Stromal cell of bone marrow (primary cell): ENCODE measurements at regions not wholly inside any gene's neighbourhood (a gene's known extent, or its start where the extent isn't known, plus 50 kb on each side); places are given as distances from the start of the nearest gene placed in this dataset.
A peak's percentile ranks its signal among the peaks of the same experiment; 100 is the strongest.

Experiments used
- DNase-seq: peaks from one replicate; pipeline ENCODE4 v3.0.0-alpha.2; 2012; ENCODE audit warnings: low read depth

- DNase-seq = peak; percentile 32
Measured at GRCh38 chr4:188841523-188841922, 702.3 kb downstream of the TRIML1 start.

DNA sequence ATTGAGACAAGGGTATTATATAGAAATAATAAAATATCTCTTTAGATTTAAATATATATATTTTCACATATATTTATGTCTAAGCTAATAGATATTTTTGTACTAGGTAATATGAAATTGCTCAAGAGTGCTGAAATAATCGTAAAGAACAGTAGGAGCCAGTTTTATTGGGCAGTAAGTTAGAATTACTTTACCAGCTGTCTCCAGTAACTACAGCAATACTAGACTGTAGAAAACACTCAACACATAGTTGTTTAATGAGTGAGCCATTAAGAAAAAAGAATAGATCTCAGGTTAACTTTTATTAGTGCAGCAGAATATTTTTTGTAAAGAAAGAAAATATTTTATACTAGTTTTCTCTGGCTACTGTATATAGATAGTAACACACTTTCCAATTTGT is 715.2 kb downstream of the TRIML1 start:
- DNase-seq = no peak

GRCh38 chr4:188858696-188859095 is 719.5 kb downstream of the TRIML1 start:
- no peak for DNase-seq

GRCh38 chr4:188864741-188865140 is 725.5 kb downstream of the TRIML1 start:
- DNase-seq = no peak

- no peak for DNase-seq
Measured at GRCh38 chr4:188867796-188868195, 728.6 kb downstream of the TRIML1 start.

- DNase-seq = peak; percentile 62
Measured at GRCh38 chr4:188869581-188869980, 730.3 kb downstream of the TRIML1 start.

DNA sequence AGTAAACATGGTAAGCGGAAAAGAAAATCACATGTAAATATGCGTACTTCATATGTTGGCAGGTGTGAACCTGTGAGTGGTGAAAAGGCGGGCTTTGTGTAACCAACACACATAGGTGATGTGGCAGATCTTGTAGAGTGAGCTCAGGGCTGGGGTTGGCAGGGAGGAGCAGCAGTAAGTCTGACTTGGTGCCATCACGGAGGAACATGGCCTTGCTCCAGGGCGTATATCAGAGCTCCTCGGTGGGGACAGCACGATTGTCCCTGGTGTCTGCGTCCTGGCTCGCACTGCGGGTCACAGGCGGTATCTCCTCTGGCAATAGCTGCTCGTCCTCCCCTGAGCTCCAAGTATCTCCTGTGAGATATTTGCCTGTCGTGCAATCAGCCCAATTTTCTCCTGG is 733.6 kb downstream of the TRIML1 start:
- no peak for DNase-seq

DNA sequence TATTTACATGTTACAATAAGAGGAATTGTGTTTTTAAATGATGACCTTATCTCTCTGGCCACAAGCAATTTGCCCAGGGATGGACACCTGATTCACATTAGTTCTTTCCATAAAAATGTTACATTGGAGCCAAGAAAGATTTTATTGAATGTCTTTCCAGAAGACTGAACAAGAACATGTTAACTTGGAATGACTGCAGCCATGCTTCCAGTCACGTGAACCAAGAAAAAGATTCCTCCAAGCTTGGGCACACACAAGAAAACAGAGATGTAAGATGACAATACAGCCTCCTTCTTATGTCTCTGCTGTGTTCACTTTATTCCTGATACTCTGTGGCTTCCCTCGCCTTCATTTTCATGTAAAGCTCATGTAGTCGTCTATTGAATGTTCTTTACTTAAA is 737.6 kb downstream of the TRIML1 start:
- DNase-seq = no peak

DNA sequence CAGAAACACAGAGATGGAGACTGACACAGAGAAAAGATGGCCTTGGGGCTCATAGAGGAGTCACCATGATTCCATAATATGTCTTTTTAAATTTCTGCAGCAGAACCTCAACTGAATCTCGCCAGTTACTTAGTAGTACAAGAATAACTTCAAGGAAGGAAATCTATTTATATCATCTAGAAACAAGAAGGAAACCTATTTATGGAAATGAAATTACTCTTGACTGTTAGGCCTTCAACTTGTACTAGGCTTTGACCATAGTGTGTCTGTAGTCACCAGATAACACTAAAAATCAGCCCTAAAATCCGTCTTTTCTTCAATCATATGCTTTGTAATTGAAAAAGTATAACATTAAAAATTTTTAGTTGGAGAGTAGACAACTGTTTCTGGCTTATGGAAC is 740.4 kb downstream of the TRIML1 start:
- DNase-seq = no peak

- DNase-seq = no peak
Measured at GRCh38 chr4:188887905-188888304, 748.7 kb downstream of the TRIML1 start.

DNA sequence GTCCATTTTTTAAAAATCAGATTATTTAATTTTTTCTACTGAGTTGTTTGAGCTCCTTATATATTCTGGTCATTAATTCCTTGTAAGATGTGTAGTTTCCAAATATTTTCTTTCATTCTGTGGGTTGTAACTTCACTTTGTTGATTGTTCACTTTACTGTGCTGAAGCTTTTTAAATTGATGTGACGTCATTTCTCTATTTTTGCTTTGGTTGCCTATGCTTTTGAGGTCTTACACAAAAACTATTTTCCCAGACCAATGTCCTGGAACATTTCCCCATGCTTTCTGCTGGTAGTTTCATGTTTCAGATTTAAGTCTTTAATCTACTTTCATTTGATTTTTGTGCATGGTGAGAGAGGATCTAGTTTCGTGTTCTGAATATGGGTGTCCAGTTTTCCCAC is 753.6 kb downstream of the TRIML1 start:
- DNase-seq = no peak

DNA sequence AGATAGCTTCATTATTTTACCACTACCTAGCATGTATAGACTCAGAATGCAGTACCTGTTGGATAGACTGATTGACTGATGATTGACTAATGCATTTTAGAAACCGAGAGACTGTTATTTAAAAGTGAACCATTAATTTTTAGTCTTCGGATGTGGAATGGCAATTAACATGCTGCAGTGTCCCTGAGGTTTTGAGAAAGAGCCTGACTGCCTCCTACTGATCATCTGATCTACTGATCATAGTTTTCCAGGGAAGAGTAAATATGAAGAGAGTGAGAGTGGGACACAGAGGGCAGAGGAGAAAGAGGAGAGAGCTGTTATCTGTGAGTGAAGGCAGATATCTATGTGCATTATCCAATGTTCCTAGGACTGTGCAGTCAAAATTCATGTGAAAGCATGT is 764.7 kb downstream of the TRIML1 start:
- DNase-seq = no peak

DNA sequence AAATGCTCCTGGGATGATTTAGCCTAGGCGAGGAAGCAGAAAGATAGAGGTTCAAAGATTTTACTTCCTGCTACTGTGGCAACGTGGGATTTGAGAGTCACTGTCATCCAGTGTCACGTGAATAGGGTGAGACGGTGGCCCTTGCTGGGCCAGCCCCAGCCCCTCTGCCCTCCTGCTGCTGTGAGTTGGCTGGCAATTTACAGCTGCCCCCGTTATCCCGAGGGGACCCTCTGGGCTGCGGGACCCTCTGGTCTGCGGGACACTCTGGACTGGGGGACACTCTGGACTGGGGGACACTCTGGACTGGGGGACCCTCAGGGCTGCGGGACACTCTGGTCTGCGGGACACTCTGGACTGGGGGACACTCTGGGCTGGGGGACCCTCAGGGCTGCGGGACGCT is 765.4 kb downstream of the TRIML1 start:
- DNase-seq = no peak

DNA sequence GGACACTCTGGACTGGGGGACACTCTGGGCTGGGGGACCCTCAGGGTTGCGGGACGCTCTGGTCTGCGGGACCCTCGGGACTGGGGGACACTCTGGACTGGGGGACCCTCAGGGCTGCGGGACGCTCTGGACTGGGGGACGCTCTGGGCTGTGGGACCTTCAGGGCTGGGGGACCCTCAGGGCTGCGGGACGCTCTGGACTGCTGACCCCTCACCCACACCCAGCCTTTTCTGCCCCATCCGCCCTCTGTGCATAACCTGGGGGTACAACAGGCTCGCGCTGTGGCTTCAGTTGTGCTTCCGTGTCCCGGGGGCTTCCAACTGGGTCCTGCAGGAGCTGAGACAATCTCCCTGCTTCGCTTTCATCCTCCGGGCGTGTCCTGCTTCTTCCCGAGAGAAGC is 766.0 kb downstream of the TRIML1 start:
- DNase-seq = no peak

DNA sequence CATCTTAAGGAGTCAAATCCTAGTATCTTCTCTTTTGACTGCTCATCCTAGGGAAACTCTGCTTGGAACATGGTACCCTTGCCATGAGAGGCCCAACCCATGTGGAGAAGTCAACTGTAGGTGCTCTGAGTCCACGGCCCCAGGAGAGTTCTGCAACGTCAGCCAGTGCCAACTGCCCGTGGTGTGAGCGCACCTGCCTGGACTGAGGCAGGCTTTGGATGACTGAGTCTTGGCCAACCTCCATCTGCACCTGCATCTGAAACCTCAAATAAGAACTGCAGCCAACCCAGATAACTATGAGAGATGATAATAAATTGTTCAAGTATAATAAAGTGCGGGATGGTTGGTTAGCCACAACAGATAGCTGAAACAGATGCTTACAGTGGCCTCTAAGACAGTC is 772.0 kb downstream of the TRIML1 start:
- DNase-seq = no peak

DNA sequence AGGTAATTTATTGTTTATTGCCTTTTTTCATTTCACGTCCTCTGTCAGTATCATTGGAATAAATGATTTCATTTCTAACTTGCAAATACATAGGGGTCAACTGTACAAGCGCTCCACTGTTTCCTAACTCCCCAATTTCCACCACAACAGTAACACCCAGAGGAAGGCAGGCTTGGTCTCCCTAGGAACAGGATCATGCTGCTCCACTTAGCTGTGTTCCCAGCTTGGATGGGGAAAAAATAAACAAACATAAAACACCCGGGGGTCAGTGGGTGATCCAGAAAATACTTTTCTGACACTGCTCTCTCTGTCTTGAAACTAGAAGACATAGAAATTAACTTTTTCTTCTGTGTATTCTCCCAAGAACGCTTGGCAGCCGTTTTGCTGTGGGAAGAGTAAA is 772.5 kb downstream of the TRIML1 start:
- DNase-seq = no peak

- no peak for DNase-seq
Measured at GRCh38 chr4:188915175-188915574, 775.9 kb downstream of the TRIML1 start.

DNA sequence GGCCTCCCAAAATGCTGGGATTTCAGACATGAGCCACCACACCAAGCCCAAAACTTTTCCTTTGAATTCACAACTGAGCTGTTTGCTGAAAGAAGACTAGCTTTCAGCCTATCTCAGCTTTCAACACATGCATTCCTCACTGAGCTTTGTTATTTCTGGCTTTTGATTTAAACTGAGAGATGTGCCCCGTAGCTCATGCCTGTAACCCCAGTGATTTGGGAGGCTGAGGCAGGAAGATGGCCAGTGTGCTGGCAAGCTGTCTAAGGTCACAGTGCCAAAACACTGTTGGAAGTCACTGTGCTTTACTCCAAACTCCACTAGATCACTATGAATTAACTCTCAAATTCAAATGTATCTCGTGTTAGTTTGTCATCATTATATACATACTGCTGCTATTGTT is 779.5 kb downstream of the TRIML1 start:
- no peak for DNase-seq

DNA sequence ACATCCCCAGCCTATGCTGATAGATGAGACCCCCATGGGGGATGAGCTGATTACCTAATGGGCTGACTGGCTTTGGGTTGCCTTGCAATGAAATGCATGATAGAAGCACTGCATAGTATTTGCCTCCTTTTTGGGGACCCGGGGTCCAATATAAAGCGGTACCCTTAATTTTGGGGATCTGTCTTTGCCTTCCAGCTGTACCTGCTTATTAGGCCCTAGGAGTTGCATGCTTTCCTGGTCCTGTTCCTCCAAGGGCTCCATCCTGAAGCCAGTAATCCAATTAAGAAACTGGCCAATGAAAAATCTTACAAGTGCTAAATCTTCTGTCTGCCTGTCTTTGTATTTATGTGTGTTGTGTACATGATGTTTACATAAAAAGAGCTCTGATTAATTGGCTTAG is 791.6 kb downstream of the TRIML1 start:
- DNase-seq = no peak

DNA sequence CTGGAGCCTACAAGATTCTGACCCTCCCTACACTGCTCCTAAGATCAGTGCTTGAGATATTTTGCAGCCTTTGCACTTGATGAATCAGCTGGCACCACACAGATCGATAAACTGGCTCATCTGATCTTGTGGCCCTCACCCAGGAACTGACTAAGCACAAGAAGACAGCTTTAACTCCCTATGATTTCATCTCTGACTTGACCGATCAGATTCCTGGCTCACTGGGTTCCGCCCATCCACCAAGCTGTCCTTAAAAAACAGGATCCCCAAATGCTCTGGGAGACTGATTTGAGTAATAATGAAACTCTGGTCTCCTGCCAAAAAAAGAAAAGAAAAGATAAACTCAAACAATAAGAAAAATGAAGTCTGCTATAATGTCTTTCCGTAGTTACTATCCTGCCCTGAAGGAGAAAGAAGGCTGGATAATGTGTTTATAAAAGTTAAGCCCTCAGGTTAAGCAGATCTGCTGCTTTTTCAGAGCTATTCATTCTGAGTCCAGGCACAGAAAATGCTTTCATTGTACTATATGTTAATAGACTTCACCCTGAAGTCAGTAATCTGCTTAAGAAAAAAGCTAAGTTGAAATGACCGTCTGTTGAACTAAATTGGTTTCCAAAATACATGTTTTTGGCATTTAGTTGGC is 795.2 kb downstream of the TRIML1 start:
- DNase-seq = peak; percentile 66

DNA sequence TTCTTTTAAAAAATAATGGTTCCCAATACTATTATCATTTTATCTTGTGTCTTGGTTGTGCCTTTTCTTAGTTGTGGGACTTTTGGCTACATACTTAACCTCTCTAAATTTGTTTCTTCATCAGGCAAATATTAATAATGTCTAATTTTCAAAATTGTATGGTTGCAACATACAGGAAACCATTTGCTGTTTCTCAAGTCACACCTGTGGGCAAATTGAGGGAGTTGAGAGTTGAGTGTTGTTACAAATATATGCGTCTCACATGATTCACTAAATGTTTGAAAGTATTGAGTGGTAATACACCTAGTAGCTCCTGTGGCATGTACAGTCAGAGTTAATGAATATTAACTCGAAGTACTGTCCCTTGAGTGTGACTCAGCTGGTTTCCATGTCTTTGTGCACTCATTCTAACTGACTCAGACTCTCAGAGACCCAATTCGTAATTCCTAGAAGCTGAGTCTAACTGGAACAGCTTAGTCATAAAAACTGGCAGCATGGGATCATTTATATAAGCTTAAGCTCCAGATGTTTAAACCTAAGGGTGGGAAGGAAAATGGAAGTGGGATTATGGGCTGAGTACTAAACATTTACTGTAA is 802.4 kb downstream of the TRIML1 start:
- peak; percentile 99 for DNase-seq

- no peak for DNase-seq
Measured at GRCh38 chr4:188942606-188943005, 803.4 kb downstream of the TRIML1 start.

- no peak for DNase-seq
Measured at GRCh38 chr4:188949596-188949995, 810.4 kb downstream of the TRIML1 start.

DNA sequence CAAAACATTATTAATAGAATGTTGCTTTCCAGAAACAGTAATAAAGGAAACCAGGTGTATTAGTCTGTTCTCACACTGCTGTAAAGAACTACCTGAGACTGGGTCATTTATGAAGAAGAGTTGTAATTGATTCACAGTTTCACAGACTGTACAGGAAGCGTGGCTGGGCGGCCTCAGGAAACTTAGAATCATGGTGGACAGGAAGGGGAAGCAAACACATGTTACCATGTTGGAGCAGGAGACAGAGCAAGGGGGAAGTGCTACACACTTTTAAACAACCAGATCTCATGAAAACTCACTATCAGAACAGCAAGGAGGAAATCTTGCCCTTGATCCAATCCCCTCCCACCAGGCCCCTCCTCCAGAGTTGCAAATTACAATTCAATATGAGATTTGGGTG is 815.8 kb downstream of the TRIML1 start:
- DNase-seq = no peak
